ENCODE measurements at regions not wholly inside any gene's neighbourhood (a gene's known extent, or its start where the extent isn't known, plus 50 kb on each side); places are given as distances from the start of the nearest gene placed in this dataset.
"Not testable (repeated sequence)": the region's sequence is repeated elsewhere in the genome, so short reads cannot be mapped to it uniquely, and the experiment has no call there.

DNA sequence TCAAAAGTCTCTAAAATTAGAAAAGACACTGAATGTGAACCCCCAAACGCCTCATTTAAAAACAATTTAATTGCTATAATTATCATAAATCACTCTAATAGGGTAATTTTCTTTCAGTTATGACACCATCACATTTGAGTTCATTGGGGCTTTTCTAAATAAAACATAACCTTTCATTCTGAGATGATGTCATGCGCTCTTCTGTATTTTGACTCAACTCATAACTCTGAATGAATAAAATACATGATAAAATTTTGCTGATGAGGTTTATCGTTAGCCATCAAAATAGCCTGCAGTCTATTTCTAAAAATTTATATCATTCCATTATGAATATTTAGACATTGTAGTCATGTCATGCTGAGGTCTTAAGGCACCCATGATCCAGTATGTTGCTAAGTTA lies 1099.7 kb downstream of the SUCLG1 start:
- Histone ChIP-seq H3K4me1 (ENCODE audit: control insufficient read depth, extremely low read depth, insufficient read depth, low read length) (no peaks in the 10 kb centered on the region), H3K79me2 (ENCODE audit: control insufficient read depth, insufficient read depth, low read length) (no peaks in the 10 kb centered on the region), H4K20me1 (ENCODE audit: control insufficient read depth, extremely low read depth, insufficient read depth, low read length) (no peaks in the 10 kb centered on the region), H3K27me3 (ENCODE audit: control insufficient read depth, insufficient read depth, low read length) (no peaks in the 10 kb centered on the region), H3K27ac (ENCODE audit: insufficient read depth, low read length) (no peak overlapping the region), H2AFZ (ENCODE audit: low read length) (no peak overlapping the region), H3K4me3 (replicated peaks in 1 of 4; ENCODE audit: control extremely low read depth in 1 of 4, insufficient read depth in 1 of 4, low read depth in 3 of 4, low read length in 4 of 4) (no peak overlapping the region), H3K4me2 (ENCODE audit: extremely low read depth, insufficient read depth, low read length) (no peak overlapping the region), H3K9me3 (ENCODE audit: control insufficient read depth, insufficient read depth, low read depth, low read length) (no peaks in the 10 kb centered on the region), H3K36me3 (ENCODE audit: control insufficient read depth, insufficient read depth, low read length) (no peaks in the 10 kb centered on the region), H3K9ac (ENCODE audit: insufficient read depth, low read length) (no peak overlapping the region)
- no peak for TF ChIP-seq EZH2 (IDR thresholded peaks at IDR 0.05; ENCODE audit: low read length, missing control alignments)
- TF ChIP-seq, protein P1, sequence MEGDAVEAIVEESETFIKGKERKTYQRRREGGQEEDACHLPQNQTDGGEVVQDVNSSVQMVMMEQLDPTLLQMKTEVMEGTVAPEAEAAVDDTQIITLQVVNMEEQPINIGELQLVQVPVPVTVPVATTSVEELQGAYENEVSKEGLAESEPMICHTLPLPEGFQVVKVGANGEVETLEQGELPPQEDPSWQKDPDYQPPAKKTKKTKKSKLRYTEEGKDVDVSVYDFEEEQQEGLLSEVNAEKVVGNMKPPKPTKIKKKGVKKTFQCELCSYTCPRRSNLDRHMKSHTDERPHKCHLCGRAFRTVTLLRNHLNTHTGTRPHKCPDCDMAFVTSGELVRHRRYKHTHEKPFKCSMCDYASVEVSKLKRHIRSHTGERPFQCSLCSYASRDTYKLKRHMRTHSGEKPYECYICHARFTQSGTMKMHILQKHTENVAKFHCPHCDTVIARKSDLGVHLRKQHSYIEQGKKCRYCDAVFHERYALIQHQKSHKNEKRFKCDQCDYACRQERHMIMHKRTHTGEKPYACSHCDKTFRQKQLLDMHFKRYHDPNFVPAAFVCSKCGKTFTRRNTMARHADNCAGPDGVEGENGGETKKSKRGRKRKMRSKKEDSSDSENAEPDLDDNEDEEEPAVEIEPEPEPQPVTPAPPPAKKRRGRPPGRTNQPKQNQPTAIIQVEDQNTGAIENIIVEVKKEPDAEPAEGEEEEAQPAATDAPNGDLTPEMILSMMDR (conservative IDR thresholded peaks at IDR 0.05 in 1 of 2, IDR thresholded peaks at IDR 0.05 in 1 of 2; ENCODE audit: low read depth in 1 of 2, low read length in 2 of 2) = no peak
- DNase-seq (ENCODE audit: low read depth in 2 of 2) = no peak

DNA sequence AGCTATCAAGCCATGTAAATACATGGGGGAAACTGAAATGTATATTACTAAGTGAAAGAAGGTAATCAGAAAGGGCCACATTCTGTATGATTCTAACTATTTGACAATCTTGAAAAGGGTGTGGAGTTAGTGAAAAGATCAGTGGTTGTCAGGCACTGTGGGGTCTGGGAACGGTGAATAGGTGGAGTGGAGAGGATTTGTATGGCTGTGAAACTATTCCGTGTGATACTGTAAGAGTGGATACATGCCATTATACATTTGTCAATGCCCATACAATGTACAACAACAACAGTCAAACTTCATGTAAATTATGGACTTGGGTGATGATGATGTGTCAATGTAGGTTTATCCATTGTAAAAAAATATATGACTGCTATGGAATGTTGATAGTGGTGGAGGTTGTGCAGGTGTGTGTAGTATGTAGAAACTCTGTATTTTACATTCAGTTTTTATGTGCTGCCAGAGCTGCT lies 1116.2 kb downstream of the SUCLG1 start:
- H3K4me2 ChIP-seq (ENCODE audit: extremely low read depth, insufficient read depth, low read length) = no peak overlapping the region
- no peak overlapping the region for H3K4me3 ChIP-seq (replicated peaks in 1 of 4; ENCODE audit: control extremely low read depth in 1 of 4, insufficient read depth in 1 of 4, low read depth in 3 of 4, low read length in 4 of 4)
- TF ChIP-seq, protein P1 (conservative IDR thresholded peaks at IDR 0.05 in 1 of 2, IDR thresholded peaks at IDR 0.05 in 1 of 2; ENCODE audit: low read depth in 1 of 2, low read length in 2 of 2) = no peak
- no peak for TF ChIP-seq EZH2 (IDR thresholded peaks at IDR 0.05; ENCODE audit: low read length, missing control alignments)
- H3K4me1 ChIP-seq (ENCODE audit: control insufficient read depth, extremely low read depth, insufficient read depth, low read length) = no peaks in the 10 kb centered on the region
- no peak for DNase-seq (ENCODE audit: low read depth in 2 of 2)
- H4K20me1 ChIP-seq (ENCODE audit: control insufficient read depth, extremely low read depth, insufficient read depth, low read length) = no peaks in the 10 kb centered on the region
- no peaks in the 10 kb centered on the region for H3K36me3 ChIP-seq (ENCODE audit: control insufficient read depth, insufficient read depth, low read length)
- H3K27ac ChIP-seq (ENCODE audit: insufficient read depth, low read length) = no peak overlapping the region
- no peak overlapping the region for H2AFZ ChIP-seq (ENCODE audit: low read length)
- no peaks in the 10 kb centered on the region for H3K9me3 ChIP-seq (ENCODE audit: control insufficient read depth, insufficient read depth, low read depth, low read length)
- H3K9ac ChIP-seq (ENCODE audit: insufficient read depth, low read length) = no peak overlapping the region
- no peaks in the 10 kb centered on the region for H3K79me2 ChIP-seq (ENCODE audit: control insufficient read depth, insufficient read depth, low read length)
- H3K27me3 ChIP-seq (ENCODE audit: control insufficient read depth, insufficient read depth, low read length) = no peaks in the 10 kb centered on the region

DNA sequence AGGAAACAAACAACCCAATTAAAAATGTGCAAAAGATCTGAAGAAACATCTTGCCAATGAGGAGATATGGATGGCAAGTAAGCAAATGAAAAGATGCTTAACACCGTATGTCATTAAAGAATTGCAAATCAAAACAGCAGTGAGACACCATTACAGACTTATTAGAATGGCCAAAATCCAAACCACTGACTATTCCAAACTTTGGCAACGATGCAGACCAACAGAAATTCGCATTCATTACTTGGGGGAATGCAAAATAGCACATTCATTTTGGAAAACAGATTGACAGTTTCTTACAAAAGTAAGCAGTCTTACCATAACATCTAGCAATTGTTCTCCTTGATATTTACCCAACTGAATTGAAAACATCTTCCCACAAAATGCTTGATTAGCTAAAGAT lies 1118.7 kb downstream of the SUCLG1 start:
- Histone ChIP-seq H3K9me3 (ENCODE audit: control insufficient read depth, insufficient read depth, low read depth, low read length) (no peaks in the 10 kb centered on the region), H3K4me3 (replicated peaks in 1 of 4; ENCODE audit: control extremely low read depth in 1 of 4, insufficient read depth in 1 of 4, low read depth in 3 of 4, low read length in 4 of 4) (no peak overlapping the region), H3K9ac (ENCODE audit: insufficient read depth, low read length) (no peak overlapping the region), H3K27ac (ENCODE audit: insufficient read depth, low read length) (no peak overlapping the region), H3K4me1 (ENCODE audit: control insufficient read depth, extremely low read depth, insufficient read depth, low read length) (no peaks in the 10 kb centered on the region), H3K27me3 (ENCODE audit: control insufficient read depth, insufficient read depth, low read length) (no peaks in the 10 kb centered on the region), H2AFZ (ENCODE audit: low read length) (no peak overlapping the region), H4K20me1 (ENCODE audit: control insufficient read depth, extremely low read depth, insufficient read depth, low read length) (no peaks in the 10 kb centered on the region), H3K4me2 (ENCODE audit: extremely low read depth, insufficient read depth, low read length) (no peak overlapping the region), H3K36me3 (ENCODE audit: control insufficient read depth, insufficient read depth, low read length) (no peaks in the 10 kb centered on the region), H3K79me2 (ENCODE audit: control insufficient read depth, insufficient read depth, low read length) (no peaks in the 10 kb centered on the region)
- TF ChIP-seq, protein P1 (conservative IDR thresholded peaks at IDR 0.05 in 1 of 2, IDR thresholded peaks at IDR 0.05 in 1 of 2; ENCODE audit: low read depth in 1 of 2, low read length in 2 of 2) = no peak
- no peak for DNase-seq (ENCODE audit: low read depth in 2 of 2)

DNA sequence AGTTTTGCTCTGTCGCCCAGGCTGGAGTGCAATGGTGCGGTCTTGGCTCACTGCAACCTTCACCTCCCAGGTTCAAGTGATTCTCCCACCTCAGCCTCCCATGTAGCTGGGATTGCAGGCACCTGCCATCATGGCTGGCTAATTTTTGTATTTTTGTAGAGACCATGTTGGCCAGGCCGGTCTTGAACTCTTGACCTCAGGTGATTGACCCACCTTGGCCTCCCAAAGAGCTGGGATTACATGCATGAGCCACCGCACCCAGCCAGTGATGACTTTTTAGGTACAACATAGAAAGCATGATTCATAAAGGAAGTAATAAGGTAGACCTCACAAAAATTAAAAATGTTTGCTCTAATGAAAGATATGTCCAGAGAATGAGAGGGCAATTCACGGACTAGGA lies 1119.1 kb downstream of the SUCLG1 start:
- H3K4me2 ChIP-seq (ENCODE audit: extremely low read depth, insufficient read depth, low read length); H4K20me1 ChIP-seq (ENCODE audit: control insufficient read depth, extremely low read depth, insufficient read depth, low read length); DNase-seq (ENCODE audit: low read depth in 2 of 2); H2AFZ ChIP-seq (ENCODE audit: low read length); H3K4me3 ChIP-seq (replicated peaks in 1 of 4; ENCODE audit: control extremely low read depth in 1 of 4, insufficient read depth in 1 of 4, low read depth in 3 of 4, low read length in 4 of 4); H3K9me3 ChIP-seq (ENCODE audit: control insufficient read depth, insufficient read depth, low read depth, low read length); H3K9ac ChIP-seq (ENCODE audit: insufficient read depth, low read length); H3K79me2 ChIP-seq (ENCODE audit: control insufficient read depth, insufficient read depth, low read length); H3K27ac ChIP-seq (ENCODE audit: insufficient read depth, low read length); H3K4me1 ChIP-seq (ENCODE audit: control insufficient read depth, extremely low read depth, insufficient read depth, low read length); H3K36me3 ChIP-seq (ENCODE audit: control insufficient read depth, insufficient read depth, low read length); H3K27me3 ChIP-seq (ENCODE audit: control insufficient read depth, insufficient read depth, low read length): not testable (repeated sequence)

Data from fibroblast of lung (primary cell).